Smooth muscle cell of the brain vasculature (primary cell): ENCODE measurements at regions not wholly inside any gene's neighbourhood (a gene's known extent, or its start where the extent isn't known, plus 50 kb on each side); places are given as distances from the start of the nearest gene placed in this dataset.
"Not testable (repeated sequence)": the region's sequence is repeated elsewhere in the genome, so short reads cannot be mapped to it uniquely, and the experiment has no call there.

Source experiments
- DNase-seq: peaks from one replicate; pipeline ENCODE4 v3.0.0-alpha.2; 2012; ENCODE audit warnings: low read depth, low spot score

GRCh38 chr7:29619111-29619510, 55.5 kb downstream of the PRR15 start:
- DNase-seq, result no peak

- DNase-seq, result no peak
These were observed 56.4 kb downstream of the PRR15 start for GRCh38 chr7:29619848-29620555.

- DNase-seq, result no peak
These were observed 56.9 kb downstream of the PRR15 start for GRCh38 chr7:29620556-29620930.

GRCh38 chr7:29622335-29623265, 59.0 kb downstream of the PRR15 start:
- peak; percentile 7 for DNase-seq

GRCh38 chr7:29623973-29624372, 60.3 kb downstream of the PRR15 start:
- no peak for DNase-seq

GRCh38 chr7:29626730-29627129, 63.1 kb downstream of the PRR15 start:
- no peak for DNase-seq

- no peak for DNase-seq
These were observed 64.0 kb downstream of the PRR15 start for GRCh38 chr7:29627631-29628030.

GRCh38 chr7:29629507-29629906, 65.9 kb downstream of the PRR15 start:
- DNase-seq, result no peak

- peak; percentile 13 for DNase-seq
These were observed 71.7 kb downstream of the PRR15 start for GRCh38 chr7:29635067-29636008.

- no peak for DNase-seq
These were observed 72.3 kb downstream of the PRR15 start for GRCh38 chr7:29636009-29636351.

GRCh38 chr7:29637374-29637773, 73.7 kb downstream of the PRR15 start:
- DNase-seq, result no peak

GRCh38 chr7:29638841-29639240, 75.2 kb downstream of the PRR15 start:
- not testable (repeated sequence) for DNase-seq

GRCh38 chr7:29639386-29639785, 75.8 kb downstream of the PRR15 start:
- DNase-seq, result no peak

GRCh38 chr7:29639886-29640595, 76.4 kb downstream of the PRR15 start:
- no peak for DNase-seq

GRCh38 chr7:29641651-29642050, 78.0 kb downstream of the PRR15 start:
- no peak for DNase-seq

- DNase-seq, result no peak
These were observed 79.0 kb downstream of the PRR15 start for GRCh38 chr7:29642494-29643155.

- DNase-seq, result not testable (repeated sequence)
These were observed 82.5 kb downstream of the PRR15 start for GRCh38 chr7:29646116-29646515.

- no peak for DNase-seq
These were observed 83.5 kb downstream of the PRR15 start for GRCh38 chr7:29647020-29647654.

GRCh38 chr7:29647691-29648210, 84.1 kb downstream of the PRR15 start:
- not testable (repeated sequence) for DNase-seq
